IMR-90 (cell line): ENCODE measurements at regions not wholly inside any gene's neighbourhood (a gene's known extent, or its start where the extent isn't known, plus 50 kb on each side); places are given as distances from the start of the nearest gene placed in this dataset.

Experiments used
- POLR2A ChIP-seq: IDR thresholded peaks from 2 replicates; pipeline ENCODE4 v1.6.1; 2012; ENCODE audit warnings: mild to moderate bottlenecking, low read depth, low read length
- RAD21 ChIP-seq: IDR thresholded peaks from 2 replicates; pipeline ENCODE4 v1.6.1; 2012; ENCODE audit warnings: low read length, improper control_type of control experiment
- RFX5 ChIP-seq: IDR thresholded peaks from 2 replicates; pipeline ENCODE4 v1.8.0; 2012; ENCODE audit warnings: low read depth, mild to moderate bottlenecking, low read length, moderate library complexity
- SMC3 ChIP-seq: fragments of 150-350 bp; IDR thresholded peaks from 2 replicates; pipeline ENCODE4 v1.6.1; 2016; ENCODE audit warnings: low read depth, mild to moderate bottlenecking, antibody characterized with exemption, low read length, moderate library complexity
- USF2 ChIP-seq: fragments of 150-350 bp; IDR thresholded peaks from 2 replicates; pipeline ENCODE4 v1.6.1; 2017; ENCODE audit warnings: mild to moderate bottlenecking, antibody characterized with exemption, low read length, low read depth
- TF ChIP-seq, protein P1 (sequence below): conservative IDR thresholded peaks from 2 replicates; pipeline ENCODE4 v1.5.1; 2012; ENCODE audit warnings: mild to moderate bottlenecking, low read depth, low read length, improper control_type of control experiment
- TF ChIP-seq, protein P2 (sequence below): fragments of 150-350 bp; IDR thresholded peaks from 2 replicates; pipeline ENCODE4 v1.6.1; 2016; ENCODE audit warnings: low read depth, mild to moderate bottlenecking, low read length, moderate library complexity, borderline replicate concordance

DNA sequence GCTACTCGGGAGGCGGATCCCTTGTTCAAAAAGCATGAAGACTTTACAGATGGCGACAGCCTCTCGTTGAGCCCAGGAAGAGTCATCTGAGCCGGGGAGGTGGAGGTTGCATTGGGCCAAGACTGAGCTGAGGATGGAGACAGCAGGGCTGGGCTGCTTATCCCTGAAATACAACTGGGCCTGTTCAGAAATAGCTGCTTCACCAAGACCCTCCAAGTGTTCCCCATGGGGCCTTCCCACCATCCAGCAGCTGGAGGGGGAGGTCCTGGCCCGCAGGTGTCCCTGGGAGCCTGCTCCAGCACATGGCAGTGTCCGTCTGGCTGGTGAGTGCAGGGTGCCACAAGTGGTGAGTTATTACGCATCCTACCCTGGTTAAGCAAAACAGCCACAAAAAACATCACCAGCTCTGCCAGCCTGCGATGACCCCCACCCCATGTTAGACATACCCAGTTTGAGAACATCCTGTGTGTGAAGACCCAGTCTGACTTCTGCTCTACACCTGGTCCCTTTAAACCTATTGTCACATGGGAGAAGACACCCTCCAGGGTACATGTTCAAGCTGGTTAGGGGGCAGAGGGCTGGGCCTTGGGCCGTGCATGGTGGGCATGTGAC lies 93.1 kb upstream of the TMPRSS2 start:
- TF ChIP-seq, protein P1, sequence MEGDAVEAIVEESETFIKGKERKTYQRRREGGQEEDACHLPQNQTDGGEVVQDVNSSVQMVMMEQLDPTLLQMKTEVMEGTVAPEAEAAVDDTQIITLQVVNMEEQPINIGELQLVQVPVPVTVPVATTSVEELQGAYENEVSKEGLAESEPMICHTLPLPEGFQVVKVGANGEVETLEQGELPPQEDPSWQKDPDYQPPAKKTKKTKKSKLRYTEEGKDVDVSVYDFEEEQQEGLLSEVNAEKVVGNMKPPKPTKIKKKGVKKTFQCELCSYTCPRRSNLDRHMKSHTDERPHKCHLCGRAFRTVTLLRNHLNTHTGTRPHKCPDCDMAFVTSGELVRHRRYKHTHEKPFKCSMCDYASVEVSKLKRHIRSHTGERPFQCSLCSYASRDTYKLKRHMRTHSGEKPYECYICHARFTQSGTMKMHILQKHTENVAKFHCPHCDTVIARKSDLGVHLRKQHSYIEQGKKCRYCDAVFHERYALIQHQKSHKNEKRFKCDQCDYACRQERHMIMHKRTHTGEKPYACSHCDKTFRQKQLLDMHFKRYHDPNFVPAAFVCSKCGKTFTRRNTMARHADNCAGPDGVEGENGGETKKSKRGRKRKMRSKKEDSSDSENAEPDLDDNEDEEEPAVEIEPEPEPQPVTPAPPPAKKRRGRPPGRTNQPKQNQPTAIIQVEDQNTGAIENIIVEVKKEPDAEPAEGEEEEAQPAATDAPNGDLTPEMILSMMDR, result no peak
- TF ChIP-seq USF2, result no peak
- no peak for TF ChIP-seq RFX5
- no peak for TF ChIP-seq POLR2A
- no peak for TF ChIP-seq SMC3
- TF ChIP-seq, protein P2, sequence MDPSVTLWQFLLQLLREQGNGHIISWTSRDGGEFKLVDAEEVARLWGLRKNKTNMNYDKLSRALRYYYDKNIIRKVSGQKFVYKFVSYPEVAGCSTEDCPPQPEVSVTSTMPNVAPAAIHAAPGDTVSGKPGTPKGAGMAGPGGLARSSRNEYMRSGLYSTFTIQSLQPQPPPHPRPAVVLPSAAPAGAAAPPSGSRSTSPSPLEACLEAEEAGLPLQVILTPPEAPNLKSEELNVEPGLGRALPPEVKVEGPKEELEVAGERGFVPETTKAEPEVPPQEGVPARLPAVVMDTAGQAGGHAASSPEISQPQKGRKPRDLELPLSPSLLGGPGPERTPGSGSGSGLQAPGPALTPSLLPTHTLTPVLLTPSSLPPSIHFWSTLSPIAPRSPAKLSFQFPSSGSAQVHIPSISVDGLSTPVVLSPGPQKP, result no peak
- TF ChIP-seq RAD21, result no peak
